Neural cell (in vitro differentiated cells): ENCODE measurements at regions not wholly inside any gene's neighbourhood (a gene's known extent, or its start where the extent isn't known, plus 50 kb on each side); places are given as distances from the start of the nearest gene placed in this dataset.
"Not testable (repeated sequence)": the region's sequence is repeated elsewhere in the genome, so short reads cannot be mapped to it uniquely, and the experiment has no call there.

Experiments
- H2AFZ ChIP-seq: fragments of 200-600, 300-800 bp; sonication (generic), shearing (Covaris generic); 2 replicates; pipeline ENCODE4 v1.6.0; 2014; ENCODE audit warnings: low read depth, mild to moderate bottlenecking, antibody characterized with exemption, low read length, moderate library complexity
- H3F3A ChIP-seq: fragments of 200-600 bp; shearing (Covaris generic); 2 replicates; pipeline ENCODE4 v1.6.1; 2016; ENCODE audit warnings: mild to moderate bottlenecking, moderate library complexity, mixed read lengths, antibody characterized with exemption, low read length; ENCODE audit not compliant: insufficient read depth, poor library complexity, severe bottlenecking
- H3K27ac ChIP-seq: fragments of 200-600, 300-800 bp; sonication (generic), shearing (Covaris generic); 2 replicates; pipeline ENCODE4 v1.5.1; 2014; ENCODE audit warnings: mild to moderate bottlenecking, low read length, moderate library complexity
- H3K27me3 ChIP-seq: fragments of 300-800, 200-600 bp; sonication (generic), shearing (Covaris generic); 2 replicates; pipeline ENCODE4 v1.6.0; 2014; ENCODE audit warnings: mild to moderate bottlenecking, low read depth, low read length, moderate library complexity; ENCODE audit not compliant: insufficient read depth
- H3K36me3 ChIP-seq: fragments of 300-800, 200-600 bp; sonication (generic), shearing (Covaris generic); 2 replicates; pipeline ENCODE4 v1.5.1; 2014; ENCODE audit warnings: mild to moderate bottlenecking, antibody characterized with exemption, low read length, moderate library complexity; ENCODE audit not compliant: insufficient read depth
- H3K4me2 ChIP-seq: fragments of 300-800, 200-600 bp; sonication (generic), shearing (Covaris generic); 2 replicates; pipeline ENCODE4 v1.6.0; 2014; ENCODE audit warnings: mild to moderate bottlenecking, low read length
- H3K4me3 ChIP-seq: fragments of 300-800, 200-600 bp; sonication (generic), shearing (Covaris generic); 2 replicates; pipeline ENCODE4 v1.5.1; 2014; ENCODE audit warnings: mild to moderate bottlenecking, low read length, moderate library complexity
- H3K79me2 ChIP-seq: fragments of 200-600 bp; shearing (Covaris generic); replicated peaks from 2 replicates; pipeline ENCODE4 v1.6.0; 2014; ENCODE audit warnings: mild to moderate bottlenecking, low read length, moderate library complexity; ENCODE audit not compliant: insufficient read depth
- H3K9ac ChIP-seq: fragments of 300-800, 200-600 bp; sonication (generic), shearing (Covaris generic); 2 replicates; pipeline ENCODE4 v1.6.1; 2016; ENCODE audit warnings: mild to moderate bottlenecking, low read length, mixed read lengths
- H3K9me2 ChIP-seq: fragments of 200-600 bp; shearing (Covaris generic); 2 replicates; pipeline ENCODE4 v1.6.1; 2016; ENCODE audit warnings: mild to moderate bottlenecking, low read length, mixed read lengths; ENCODE audit not compliant: insufficient read depth
- H3K9me3 ChIP-seq: fragments of 200-600, 300-800 bp; sonication (generic), shearing (Covaris generic); 2 replicates; pipeline ENCODE4 v1.6.1; 2016; ENCODE audit warnings: mild to moderate bottlenecking, mixed run types, low read length, moderate library complexity, mixed read lengths
- H4K20me1 ChIP-seq: fragments of 200-600 bp; shearing (Covaris generic); 2 replicates; pipeline ENCODE4 v1.6.1; 2016; ENCODE audit warnings: mild to moderate bottlenecking, mixed run types; ENCODE audit not compliant: insufficient read depth
- CTCF ChIP-seq: fragments of 450-650 bp; IDR thresholded peaks from 2 replicates; pipeline ENCODE4 v1.5.1; 2014; ENCODE audit warnings: antibody characterized with exemption, mild to moderate bottlenecking, moderate library complexity; ENCODE audit not compliant: poor library complexity, severe bottlenecking
- EP300 ChIP-seq: fragments of 450-650 bp; conservative IDR thresholded peaks from 2 replicates; pipeline ENCODE4 v1.6.1; 2014; ENCODE audit warnings: antibody characterized with exemption, mild to moderate bottlenecking, moderate library complexity; ENCODE audit not compliant: poor library complexity, severe bottlenecking
- EZH2 ChIP-seq: fragments of 200-600, 300-800 bp; shearing (Covaris generic), sonication (generic); IDR thresholded peaks from 2 replicates; pipeline ENCODE4 v1.6.1; 2014; ENCODE audit warnings: antibody characterized with exemption, low read length, borderline replicate concordance, mild to moderate bottlenecking; ENCODE audit not compliant: insufficient read depth, poor library complexity, severe bottlenecking
- MXI1 ChIP-seq: fragments of 450-650 bp; conservative IDR thresholded peaks from 2 replicates; pipeline ENCODE4 v1.6.1; 2014; ENCODE audit warnings: antibody characterized with exemption, mild to moderate bottlenecking; ENCODE audit not compliant: poor library complexity, severe bottlenecking
- POLR2AphosphoS5 ChIP-seq: IDR thresholded peaks from 2 replicates; pipeline ENCODE4 v1.6.1; 2012
- RAD21 ChIP-seq: fragments of 450-650 bp; conservative IDR thresholded peaks from 2 replicates; pipeline ENCODE4 v1.6.1; 2014; ENCODE audit warnings: antibody characterized with exemption, mild to moderate bottlenecking, moderate library complexity
- REST ChIP-seq: IDR thresholded peaks from 2 replicates; pipeline ENCODE4 v1.6.1; 2012; ENCODE audit warnings: borderline replicate concordance
- SMC3 ChIP-seq: fragments of 450-650 bp; conservative IDR thresholded peaks from 2 replicates; pipeline ENCODE4 v1.6.1; 2014; ENCODE audit warnings: antibody characterized with exemption, mild to moderate bottlenecking, moderate library complexity; ENCODE audit not compliant: poor library complexity
- TAF1 ChIP-seq: IDR thresholded peaks from 2 replicates; pipeline ENCODE4 v1.6.1; 2012; ENCODE audit warnings: low read depth

GRCh38 chr5:36393656-36394428 is 92.1 kb upstream of the RANBP3L start:
- Histone ChIP-seq H3F3A (no peaks in the 10 kb centered on the region), H4K20me1 (no peaks in the 10 kb centered on the region), H3K9me3 (no peaks in the 10 kb centered on the region), H3K4me2 (no peak overlapping the region), H3K9me2 (no peaks in the 10 kb centered on the region), H3K27me3 (no peaks in the 10 kb centered on the region), H3K36me3 (no peaks in the 10 kb centered on the region), H3K27ac (no peak overlapping the region), H2AFZ (no peak overlapping the region), H3K4me3 (no peak overlapping the region), H3K9ac (no peak overlapping the region), H3K79me2 (no peaks in the 10 kb centered on the region)
- TF ChIP-seq MXI1 (no peak), RAD21 (no peak), TAF1 (no peak), SMC3 (no peak), POLR2AphosphoS5 (no peak)

GRCh38 chr5:36395260-36395659 is 93.6 kb upstream of the RANBP3L start:
- H3K9me3 ChIP-seq = no peaks in the 10 kb centered on the region
- no peak overlapping the region for H3K4me3 ChIP-seq
- TF ChIP-seq RAD21 (no peak), SMC3 (no peak), CTCF (no peak), REST (no peak), EZH2 (no peak), EP300 (no peak), TAF1 (no peak), POLR2AphosphoS5 (no peak), MXI1 (no peak)
- no peak overlapping the region for H3K9ac ChIP-seq
- H4K20me1 ChIP-seq = no peaks in the 10 kb centered on the region
- no peaks in the 10 kb centered on the region for H3K9me2 ChIP-seq
- no peaks in the 10 kb centered on the region for H3F3A ChIP-seq
- no peak overlapping the region for H3K27ac ChIP-seq
- no peak overlapping the region for H2AFZ ChIP-seq
- no peaks in the 10 kb centered on the region for H3K36me3 ChIP-seq
- H3K27me3 ChIP-seq = no peaks in the 10 kb centered on the region
- no peaks in the 10 kb centered on the region for H3K79me2 ChIP-seq
- no peak overlapping the region for H3K4me2 ChIP-seq

GRCh38 chr5:36395947-36396346 is 94.2 kb upstream of the RANBP3L start:
- not testable (repeated sequence) for H3K4me2 ChIP-seq, H3K36me3 ChIP-seq

More at GRCh38 chr5:36395947-36396346, 94.2 kb upstream of the RANBP3L start:
- H3K9ac ChIP-seq, H3K27me3 ChIP-seq, H4K20me1 ChIP-seq, H3K27ac ChIP-seq, H2AFZ ChIP-seq, H3K9me2 ChIP-seq, H3K4me3 ChIP-seq, H3K79me2 ChIP-seq, H3F3A ChIP-seq, H3K9me3 ChIP-seq: not testable (repeated sequence)
